Suppressor macrophage (primary cell): ENCODE measurements at regions not wholly inside any gene's neighbourhood (a gene's known extent, or its start where the extent isn't known, plus 50 kb on each side); places are given as distances from the start of the nearest gene placed in this dataset.
"Not testable (repeated sequence)": the region's sequence is repeated elsewhere in the genome, so short reads cannot be mapped to it uniquely, and the experiment has no call there.

Source experiments
- DNase-seq, 4 experiments: peaks; one replicate each; pipeline ENCODE4 v3.0.0-alpha.2; 2020 to 2022

DNA sequence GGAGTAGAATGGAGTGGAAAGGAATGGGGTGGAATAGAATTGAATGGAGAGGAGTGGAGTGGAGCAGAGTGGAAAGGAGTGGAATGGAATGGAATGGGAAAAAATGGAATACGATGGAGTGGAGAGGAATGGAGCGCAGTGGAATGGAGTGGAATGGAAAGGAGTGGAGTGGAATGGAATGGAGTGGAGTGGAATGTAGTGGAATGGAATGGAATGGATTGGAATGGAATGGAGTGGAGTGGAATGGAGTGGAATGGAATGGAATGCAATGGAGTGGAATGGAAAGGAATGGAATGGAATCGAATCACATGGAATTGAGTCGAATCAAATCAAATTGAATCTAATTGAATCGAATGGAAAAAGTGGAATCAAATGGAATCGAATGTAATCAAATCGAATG lies 1016.1 kb downstream of the CDY1 start:
- no peak for DNase-seq

DNA sequence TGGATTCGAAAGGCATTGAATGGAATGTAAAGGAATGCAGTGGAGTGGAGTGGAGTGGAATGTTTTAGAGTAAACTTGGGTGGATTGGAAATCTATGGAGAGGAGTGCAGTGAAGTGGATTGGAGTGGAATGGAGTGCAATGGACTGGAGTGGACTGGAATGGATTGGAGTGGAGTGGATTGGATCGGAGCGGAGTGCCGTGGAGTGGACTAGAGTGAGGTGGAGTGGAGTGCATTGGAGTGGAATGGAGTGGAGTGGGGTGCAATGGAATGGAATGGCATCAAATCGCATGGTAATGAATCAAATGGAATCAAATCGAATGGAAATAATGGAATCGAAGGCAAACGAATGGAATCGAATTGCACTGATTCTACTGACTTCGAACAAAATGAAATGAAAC lies 1023.9 kb downstream of the CDY1 start:
- peak in 1 of 4 experiments; percentile 1 for DNase-seq

DNA sequence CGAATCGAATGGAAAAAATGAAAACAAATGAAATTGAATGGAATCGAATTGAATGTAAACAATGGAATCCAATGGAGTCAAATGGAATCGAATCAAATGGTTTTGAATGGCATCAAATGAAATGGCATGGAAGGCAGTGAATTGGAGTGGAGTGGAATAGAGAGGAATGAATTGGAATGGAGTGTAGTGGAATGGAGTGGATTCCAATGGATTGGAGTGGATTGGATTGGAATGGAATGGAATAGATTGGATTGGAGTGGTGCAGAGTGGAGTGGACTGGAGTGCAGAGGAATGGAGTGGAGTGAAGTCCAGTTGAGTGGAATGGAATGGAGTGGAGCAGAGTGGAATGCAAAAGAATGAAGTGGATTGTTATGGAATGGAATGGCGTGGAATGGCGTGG lies 1026.3 kb downstream of the CDY1 start:
- DNase-seq: not testable (repeated sequence)

DNA sequence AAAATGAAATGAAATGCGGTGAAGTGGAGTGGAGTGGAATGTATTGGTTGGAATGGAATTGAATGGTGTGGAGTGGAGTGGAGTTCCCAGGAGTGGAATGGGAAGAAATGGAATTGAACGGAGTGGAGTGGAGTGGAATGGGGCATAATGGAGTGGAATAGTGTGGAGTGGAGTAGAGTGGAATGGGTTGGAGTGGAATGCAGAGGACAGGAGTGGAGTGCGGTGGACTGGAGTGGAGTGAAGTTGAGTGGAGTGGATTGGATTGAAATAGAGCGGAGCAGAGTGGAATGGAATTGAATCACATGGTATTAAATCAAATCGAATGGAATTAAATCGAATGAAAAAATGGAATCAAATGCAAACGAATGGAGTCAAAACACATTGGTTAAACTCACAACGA lies 1042.3 kb downstream of the CDY1 start:
- DNase-seq: not testable (repeated sequence)

DNA sequence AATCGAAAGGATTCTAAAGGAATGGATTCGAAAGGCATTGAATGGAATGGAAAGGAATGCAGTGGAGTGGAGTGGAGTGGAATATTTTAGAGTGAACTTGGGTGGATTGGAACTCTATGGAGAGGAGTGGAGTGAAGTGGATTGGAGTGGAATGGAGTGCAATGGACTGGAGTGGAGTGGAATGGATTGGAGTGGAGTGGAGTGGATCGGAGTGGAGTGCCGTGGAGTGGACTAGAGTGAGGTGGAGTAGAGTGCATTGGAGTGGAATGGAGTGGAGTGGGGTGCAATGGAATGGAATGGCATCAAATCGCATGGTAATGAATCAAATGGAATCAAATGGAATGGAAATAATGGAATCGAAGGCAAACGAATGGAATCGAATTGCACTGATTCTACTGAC lies 1044.8 kb downstream of the CDY1 start:
- DNase-seq: peak in 1 of 4 experiments; percentile 0

DNA sequence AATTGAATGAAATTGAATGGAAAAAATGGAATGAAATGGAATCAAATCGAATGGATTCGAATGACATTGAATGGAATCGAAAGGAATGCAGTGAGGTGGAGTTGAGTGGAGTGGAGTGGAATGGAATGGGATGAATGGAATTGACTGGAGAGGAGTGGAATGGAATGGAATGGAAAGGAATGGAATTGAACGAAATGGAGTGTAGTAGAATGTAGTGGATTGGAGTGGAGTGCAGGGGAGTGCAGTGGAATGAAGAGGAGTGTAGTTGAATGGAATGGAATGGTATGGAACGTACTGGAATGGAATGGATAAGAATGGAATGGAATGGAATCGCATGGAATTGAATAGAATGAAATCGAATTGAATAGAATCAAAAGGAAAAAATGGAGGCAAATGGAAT lies 1047.3 kb downstream of the CDY1 start:
- DNase-seq: not testable (repeated sequence)

DNA sequence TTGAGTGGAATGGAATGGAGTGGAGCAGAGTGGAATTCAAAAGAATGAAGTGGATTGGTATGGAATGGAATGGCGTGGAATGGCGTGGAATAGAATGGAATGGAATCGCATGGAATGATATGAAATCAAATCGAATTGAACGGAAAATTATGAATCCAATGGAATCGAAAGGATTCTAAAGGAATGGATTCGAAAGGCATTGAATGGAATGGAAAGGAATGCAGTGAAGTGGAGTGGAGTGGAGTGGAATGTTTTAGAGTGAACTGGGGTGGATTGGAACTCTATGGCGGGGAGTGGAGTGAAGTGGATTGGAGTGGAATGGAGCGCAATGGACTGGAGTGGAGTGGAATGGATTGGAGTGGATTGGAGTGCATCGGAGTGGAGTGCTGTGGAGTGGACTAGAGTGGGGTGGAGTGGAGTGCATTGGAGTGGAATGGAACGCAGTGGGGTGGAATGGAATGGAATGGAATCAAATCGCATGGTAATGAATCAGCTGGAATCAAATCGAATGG lies 1048.5 kb downstream of the CDY1 start:
- DNase-seq: peak in 3 of 4 experiments; percentile 3 to 34 (median 6)

DNA sequence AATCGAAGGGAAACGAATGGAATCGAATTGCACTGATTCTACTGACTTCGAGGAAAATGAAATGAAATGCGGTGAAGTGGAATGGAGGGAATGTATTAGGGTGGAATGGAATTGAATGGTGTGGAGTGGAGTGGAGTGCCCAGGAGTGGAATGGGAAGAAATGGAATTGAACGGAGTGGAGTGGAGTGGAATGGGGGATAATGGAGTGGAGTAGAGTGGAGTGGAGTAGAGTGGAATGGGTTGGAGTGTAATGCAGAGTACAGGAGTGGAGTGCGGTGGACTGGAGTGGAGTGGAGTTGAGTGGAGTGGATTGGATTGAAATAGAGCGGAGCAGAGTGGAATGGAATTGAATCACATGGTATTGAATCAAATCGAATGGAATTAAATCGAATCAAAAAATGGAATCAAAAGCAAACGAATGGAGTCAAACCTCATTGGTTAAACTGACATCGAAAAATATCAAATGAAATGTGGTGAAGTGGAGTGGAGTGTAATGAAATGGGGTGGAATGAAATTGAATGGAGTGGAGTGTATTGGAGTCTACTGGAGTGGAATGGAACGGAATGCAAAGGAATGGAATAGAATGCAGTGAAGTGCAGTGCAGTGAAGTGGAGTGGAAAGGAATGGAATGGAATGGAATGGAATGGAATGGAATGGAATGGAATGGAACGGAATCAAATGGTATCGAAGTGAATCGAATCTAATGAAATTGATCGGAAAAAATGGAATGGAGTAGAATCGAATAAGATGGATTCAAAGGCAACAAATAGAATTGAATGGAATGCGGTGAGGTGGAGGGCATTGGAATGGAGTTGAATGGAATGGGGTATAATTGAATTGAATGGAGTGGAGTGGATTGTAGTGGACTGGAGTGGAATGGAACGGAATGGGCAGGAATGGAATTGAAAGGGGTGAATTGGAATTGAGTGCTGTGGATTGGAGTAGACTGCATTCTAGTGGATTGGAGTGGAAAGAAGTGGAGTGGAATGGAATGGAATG lies 1049.3 kb downstream of the CDY1 start:
- DNase-seq: peak; percentile 1 to 47 (median 11)
